Stimulated activated CD8-positive, alpha-beta memory T cell treated with anti-CD3 and anti-CD28 coated beads, Interleukin-7, amount 100 ng/mL, for 1 hour (primary cell): ENCODE measurements at regions not wholly inside any gene's neighbourhood (a gene's known extent, or its start where the extent isn't known, plus 50 kb on each side); places are given as distances from the start of the nearest gene placed in this dataset.
A peak's percentile ranks its signal among the peaks of the same experiment; 100 is the strongest.

ENCODE experiments used
- DNase-seq, 2 donors: peaks; one replicate each; pipeline ENCODE4 v3.0.0-alpha.2; 2020; ENCODE audit warnings: low read depth in 2 of 2

DNA sequence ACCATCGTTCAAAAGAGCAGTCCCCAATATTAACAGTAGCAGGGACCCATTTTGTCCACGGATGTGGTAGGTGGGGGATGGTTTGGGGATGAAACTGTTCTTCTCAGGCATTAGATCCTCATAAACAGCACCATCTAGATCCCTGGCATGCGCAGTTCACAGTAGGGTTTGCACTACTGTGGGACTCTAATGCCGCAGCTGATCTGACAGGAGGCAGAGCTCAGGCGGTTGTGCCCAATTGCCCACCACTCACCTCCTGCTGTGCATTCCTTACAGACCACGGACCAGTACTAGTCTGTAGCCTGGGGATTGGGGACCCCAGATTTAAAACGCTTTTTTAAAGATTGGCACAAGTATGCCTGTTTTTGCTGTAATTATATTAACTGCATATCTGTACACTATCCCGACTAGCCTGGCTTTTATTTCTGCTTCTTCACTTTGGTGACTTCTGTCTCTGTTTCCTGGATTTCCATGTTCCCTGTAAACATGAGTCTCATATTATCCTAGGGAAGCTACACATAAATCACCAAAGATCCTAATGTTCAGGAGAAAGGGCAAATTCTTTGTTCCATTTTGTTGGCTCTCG lies 163.3 kb upstream of the AKR1E2 start:
- DNase-seq: no peak

DNA sequence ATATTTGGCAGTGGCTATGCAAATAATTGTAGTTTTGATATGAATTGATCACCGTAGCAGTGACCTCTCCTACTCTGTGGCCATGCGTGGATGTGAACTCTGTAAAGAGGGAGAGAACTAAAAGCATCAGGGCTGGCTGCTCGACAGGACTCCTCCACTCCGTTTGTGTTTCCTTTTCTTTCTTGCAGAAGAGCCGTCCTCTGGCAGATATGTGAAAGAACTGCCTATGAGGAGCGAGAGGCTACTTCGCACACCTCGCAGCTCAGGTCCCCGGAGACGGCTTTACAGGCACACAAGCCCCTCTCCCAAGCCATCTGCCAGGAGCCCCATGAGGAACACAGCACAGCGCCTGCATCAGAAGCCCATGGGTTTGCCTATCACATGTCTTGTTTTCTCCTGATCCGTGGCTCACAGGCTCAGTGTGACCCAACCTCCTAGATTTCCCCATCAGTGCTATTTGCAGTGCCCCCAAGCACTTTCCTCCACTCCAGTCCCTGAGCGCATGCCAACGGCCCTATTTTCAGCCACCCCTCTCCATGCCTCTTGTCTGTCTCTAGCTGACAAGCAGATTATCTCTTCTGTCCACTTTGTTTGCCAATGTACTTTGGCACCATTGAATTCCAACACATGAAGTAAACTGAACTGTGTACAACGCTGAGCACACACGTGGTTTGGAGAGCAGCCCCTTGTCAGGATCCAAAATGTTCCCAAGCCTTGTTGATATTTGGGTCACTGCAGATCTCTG lies 164.3 kb upstream of the AKR1E2 start:
- DNase-seq: no peak

DNA sequence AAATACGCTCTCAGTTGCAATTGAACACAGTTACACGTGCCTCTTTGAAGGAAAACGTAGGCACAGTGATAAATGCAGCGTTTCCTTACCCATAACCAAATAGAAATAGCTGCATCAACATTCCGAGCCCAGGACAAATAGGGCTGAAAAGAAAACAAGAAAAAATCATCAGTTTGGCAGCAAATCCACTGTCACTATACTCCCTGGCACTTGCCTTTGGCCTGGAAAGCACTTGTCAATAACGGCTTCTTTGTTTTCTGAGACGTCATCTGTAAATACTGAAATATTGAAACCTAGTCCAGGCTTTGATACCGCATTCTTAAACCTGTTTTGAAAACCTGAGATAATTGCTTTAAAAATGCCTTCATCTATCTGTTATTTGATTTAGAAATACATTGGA lies 167.2 kb upstream of the AKR1E2 start:
- no peak for DNase-seq

DNA sequence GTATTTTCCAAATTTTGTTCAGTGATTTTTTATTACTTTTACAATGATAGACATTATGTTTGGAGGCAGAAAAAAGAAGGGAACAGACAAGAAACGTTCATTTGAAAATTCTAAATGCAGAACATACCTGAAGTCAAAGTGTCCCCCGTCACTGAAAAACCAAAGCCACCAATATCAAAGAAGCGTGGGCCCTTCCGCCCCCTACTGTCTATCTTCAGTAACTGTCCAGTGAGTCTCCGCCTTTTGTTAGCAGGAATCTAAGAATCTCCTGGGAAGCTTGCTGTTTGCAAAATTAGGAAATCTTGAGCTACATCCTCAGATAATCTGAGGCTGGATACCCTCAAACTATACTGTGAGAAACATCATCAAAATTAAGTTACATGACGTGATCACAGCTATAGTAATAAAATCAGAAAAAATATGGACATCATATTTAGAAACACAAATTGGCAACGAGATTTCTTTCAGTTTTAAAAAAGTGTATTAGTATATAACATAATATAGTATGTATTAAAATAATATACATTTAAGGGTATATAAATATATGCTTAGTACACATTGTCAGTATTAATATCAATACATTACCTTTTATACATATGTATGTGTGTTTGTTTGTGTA lies 169.3 kb upstream of the AKR1E2 start:
- DNase-seq: peak in 1 of 2 donors; percentile 29

DNA sequence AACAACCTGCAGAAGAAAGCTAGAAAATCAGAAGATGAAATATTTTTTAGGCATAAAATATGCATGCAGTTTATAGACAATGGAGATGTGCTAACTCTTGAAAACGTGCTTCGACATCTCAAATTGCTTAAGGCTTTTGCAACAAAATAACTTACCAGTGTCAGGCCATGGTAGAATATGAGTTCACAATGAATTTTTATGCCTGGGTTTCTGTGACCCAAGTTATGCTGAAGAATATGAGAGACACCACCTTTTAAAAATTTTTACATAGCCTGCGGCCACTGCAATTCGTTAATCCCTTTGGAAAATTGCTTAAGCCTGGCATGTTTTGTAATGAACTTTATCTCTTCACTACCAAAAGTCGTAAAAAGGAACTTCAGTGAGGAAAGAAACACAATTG lies 170.1 kb upstream of the AKR1E2 start:
- DNase-seq: no peak

DNA sequence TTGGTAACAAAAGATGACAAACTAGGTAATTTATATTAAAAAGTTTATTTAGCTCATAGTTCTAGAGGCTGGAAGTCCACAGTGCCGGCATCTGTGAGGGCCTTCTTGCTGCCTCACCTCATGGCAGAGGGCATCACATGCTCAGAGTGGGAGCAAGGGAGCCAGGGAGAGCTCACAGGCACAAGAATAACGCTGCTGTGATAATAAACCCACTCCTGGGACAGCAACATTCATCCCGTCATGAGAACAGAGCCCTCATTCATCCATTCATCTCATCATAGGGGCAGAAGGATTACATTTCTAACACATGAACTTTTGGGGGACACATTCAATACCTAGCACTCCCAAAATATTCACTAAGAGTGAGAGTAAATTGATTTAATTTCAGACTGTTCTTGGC lies 170.6 kb upstream of the AKR1E2 start:
- no peak for DNase-seq

DNA sequence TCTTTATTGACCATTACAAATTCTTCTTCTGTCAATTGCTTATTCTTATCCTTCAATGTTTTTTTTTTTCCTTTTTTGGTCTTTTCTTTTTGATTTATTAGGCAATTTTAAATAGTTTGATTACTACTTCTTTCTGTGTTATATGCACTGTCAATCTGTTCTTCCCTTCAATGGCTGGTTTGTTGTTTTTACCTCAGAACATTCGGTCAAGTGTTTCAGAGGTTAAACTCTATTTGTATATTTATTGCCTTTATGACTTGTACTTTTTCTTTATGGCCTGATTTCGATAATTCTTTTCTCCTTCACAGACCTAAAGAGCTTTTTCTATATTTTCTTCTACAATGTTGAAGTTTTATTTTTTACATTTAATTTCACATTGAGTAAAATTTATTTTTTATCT lies 171.5 kb upstream of the AKR1E2 start:
- DNase-seq: no peak

DNA sequence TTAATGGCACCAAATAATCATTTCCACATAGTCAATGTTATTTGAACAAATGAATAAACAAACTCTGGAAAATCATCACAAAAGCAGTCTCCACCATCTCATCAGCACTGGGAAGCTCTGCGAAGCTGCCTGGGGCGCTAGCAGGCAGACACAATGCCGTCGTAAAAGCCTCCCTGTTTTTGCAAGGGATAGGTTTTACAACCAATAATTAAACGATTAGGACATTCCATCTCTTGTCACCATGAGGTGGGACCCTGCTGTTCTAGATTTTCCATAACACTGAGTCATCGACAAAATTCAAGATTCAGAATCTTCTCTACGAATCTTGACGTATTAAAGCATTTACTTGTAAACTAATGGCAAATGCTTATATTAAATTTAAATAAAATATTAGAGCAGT lies 172.8 kb upstream of the AKR1E2 start:
- no peak for DNase-seq

DNA sequence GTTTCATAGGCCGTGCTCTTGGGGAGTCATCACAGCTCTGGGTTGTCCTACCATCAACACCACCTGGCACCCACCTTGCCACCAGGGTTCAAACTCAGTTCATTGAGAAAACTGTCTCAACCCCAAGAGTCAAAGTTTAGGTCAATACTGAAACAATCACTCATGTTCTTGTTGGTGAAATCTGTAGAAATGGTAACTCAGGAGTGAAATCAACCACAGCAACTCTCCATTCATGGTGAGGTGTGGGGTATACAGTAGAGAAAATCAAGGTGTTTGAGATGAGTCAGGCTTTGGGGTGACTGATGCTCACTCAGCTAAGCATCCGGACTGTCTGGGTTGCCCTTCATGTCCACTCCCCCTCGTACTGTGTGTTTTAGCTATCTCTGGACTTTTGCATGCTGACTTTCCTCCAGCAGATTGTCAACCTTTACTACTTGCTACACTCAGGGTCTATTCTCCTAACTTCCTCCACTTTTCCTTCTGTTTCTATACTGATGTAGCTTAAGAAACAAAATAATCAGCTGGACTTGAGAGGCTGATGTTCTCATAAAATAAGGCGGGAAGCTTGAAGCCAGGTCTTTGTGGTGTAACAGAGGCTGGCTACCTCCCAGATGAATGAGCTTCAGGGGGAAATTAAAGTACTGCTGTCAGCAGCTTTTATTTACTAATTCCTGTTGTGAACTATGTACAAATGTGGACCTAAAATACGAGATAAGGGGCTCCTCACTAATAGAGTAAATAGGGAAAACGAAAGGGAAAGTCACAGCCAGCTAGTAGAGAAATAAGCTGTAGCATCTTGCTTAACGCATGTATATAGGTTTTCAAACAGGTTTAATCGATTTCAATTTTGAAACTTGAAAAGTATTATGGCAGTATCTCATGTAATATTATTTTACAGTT lies 173.6 kb upstream of the AKR1E2 start:
- DNase-seq: no peak

DNA sequence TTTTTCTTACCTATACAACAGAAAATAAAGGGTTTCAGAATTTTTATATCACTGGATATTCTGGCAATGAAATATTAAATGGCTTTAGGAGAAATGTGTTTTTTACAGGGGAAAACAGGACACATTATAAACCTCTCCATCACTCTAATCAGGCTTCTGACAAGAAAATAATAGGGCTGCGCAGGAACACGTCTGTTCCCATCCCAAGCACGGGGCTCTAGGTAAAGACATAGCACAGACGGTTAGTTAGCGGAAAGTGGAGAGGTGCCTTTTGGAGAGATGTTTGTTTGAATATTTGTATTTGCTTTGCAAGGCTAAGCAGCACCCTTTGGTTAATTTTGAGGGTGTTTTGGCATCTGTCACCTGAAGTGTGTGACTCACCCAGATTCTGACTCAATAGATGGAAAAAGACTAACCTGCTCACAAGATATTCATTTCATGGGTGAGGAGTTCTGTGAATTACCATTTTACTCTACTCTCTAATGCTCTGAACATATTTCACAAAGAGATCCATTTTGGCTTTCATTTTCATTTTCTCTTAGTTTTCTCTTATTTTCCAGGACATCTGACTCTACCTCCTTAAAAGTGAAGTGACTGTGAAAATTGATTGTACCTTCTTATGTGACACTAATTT lies 174.5 kb upstream of the AKR1E2 start:
- no peak for DNase-seq

DNA sequence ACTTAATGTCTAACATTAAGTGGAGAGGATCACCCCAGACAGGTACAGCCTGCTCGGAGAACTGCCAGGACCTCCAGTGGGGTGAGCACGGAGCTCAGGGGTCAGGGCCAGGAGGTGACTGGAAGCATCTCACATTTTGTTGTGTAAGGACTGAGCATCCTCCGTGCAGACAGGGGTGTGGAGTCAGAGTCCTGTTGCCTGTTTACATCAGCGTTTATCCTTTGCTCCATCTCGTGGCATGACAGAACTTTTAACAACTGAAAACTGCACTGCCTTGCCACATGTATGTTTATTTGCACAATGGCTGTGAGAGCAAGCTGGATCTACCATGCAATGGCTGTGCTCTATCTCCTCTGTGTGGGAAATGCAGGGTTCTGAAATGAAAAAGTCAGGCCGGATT lies 175.4 kb upstream of the AKR1E2 start:
- no peak for DNase-seq

DNA sequence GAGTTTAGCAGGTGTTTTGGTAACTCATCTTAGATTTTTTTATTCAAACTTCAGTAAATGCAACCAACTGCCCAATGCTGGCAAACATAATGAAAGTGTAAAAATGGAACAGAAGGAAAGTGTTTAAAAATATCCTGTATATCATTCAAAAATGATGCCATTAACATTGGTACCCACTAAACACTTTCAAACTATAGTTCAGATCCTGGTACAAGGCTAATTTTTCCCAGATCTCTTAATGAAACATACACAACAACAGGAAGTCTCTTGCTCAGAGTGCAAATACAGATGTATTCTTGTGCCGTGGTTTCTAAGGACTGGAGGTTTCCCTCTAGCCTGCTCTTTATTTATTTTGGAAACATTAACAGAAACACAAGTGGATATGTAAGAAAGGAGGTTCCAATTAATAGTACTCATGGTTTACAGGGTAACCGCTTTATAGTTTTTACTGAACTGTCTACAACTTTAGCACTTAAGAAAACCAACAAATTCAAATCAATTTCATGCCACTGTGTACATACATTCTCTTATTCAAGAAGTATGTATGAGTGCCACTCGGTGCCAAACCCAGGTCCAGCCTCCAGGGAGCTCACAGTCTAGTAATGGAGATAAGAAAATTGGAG lies 176.0 kb upstream of the AKR1E2 start:
- no peak for DNase-seq

DNA sequence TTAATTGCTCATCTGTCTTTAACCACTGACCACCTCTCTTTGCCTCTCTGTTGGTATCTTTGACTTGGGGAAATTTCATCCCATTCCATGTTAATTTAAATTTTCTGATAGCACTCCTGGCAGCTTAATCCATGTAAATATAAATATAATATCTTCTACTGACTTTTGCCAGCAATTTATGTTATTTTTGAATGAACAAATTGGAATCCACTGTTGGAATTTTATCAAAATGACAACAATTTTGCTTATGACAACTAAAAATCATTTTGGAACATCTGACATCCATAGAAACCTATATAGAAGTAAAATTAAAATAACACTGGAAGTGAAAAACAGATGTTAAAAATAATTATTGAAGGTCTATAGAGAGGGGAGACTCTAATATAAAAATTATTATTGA lies 176.5 kb upstream of the AKR1E2 start:
- DNase-seq: no peak

DNA sequence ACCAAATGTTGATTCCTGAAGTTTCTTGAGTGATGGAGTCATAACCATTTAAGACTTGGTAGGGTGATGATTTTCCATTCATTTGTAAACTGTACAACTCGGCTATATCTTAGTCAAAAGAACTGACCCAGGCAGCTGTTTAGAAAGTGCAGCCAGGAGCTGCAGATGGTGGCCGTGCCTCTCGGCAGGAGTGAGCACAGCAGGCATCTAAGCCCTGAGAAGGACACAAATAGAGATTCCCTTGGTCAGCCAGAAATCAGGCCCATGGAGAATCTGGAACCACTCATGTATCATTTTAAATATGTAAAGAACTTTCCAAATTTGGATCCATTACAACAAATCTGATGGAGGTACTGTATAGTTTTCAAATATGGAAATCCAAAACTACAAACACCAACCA lies 177.0 kb upstream of the AKR1E2 start:
- DNase-seq: no peak

DNA sequence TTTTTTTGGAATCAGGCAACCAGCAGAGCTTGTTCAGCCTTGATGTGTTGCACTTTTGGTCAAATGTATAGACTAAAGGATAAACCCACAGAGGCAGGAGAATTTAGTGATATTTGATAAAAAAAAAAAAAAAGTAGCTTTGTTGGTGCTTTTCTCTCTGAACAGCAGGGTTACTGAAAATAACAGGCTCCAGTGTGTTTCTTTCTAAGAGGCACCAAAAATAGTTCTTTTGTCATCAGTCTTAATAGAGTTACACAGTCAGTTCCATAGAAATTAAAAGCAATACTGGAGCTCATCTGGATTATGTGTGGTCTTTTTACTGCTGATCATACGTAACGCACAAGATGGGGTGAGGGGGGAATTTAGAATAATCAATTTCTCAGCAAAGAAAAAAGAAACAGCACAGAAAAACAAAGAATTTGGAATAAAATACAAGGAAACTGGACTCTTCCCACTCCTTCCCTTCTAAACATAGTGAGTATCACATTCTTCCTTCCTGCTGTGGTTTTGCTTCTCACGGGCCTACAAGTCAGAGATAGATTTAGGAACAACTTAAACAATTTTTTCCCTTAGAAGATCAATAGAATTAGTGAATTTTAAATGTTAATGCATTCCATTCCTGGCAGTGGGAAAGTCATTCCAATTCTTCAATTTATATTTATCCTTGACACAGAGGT lies 178.8 kb upstream of the AKR1E2 start:
- DNase-seq: no peak

DNA sequence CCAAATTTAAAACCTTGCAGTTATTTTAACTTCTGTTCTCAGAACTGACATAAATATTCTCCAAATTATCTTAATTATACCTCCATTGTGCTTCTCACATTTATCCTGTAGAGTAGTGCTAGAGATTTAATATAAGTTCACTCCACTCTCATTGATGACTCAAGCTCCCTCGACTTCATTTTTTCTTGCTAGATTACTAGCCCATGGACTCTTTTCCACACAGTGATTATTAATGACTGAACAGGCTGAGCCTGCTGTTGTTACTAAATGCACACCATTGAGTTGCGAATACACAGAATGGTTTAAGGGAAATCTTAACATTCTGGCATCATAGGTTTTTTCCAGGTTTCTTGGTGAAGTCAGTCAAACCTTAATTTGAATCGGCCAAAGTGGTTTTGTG lies 179.5 kb upstream of the AKR1E2 start:
- no peak for DNase-seq

DNA sequence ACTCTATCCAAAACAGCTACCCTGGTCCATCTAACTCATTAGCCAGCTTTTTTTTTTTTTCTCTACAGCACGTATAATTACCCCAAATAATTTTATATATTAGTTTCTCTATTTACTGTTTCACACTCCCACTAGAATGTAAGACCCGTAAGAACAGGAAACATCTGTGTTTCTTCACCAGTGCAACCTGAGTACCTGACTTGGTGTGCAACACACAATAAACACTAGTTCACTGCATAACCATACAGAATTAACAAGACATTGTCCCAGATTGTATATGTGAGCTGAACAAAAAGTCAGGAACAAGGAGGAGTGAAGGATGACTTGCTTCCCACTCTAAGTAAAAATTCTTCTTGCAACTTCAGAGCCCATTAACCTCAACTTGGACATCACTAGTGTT lies 180.2 kb upstream of the AKR1E2 start:
- no peak for DNase-seq

DNA sequence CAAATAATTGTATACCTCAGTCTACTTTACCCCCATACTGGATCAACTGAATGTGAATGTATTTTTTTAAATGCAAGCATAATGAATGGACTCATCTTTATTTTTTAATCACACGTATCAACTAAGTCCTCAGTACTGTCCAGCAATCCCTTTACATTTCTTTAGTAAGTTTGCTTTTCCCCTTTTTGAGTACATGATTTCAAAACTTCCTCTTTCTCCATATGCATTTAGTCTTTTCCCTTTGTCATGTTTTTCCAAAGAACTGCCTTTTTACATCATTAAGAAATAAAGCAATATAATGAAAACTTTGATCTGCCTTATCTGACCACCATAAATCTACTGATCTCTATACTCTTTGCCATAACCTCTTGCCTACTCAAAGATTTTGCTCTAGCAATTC lies 182.5 kb upstream of the AKR1E2 start:
- DNase-seq: no peak

DNA sequence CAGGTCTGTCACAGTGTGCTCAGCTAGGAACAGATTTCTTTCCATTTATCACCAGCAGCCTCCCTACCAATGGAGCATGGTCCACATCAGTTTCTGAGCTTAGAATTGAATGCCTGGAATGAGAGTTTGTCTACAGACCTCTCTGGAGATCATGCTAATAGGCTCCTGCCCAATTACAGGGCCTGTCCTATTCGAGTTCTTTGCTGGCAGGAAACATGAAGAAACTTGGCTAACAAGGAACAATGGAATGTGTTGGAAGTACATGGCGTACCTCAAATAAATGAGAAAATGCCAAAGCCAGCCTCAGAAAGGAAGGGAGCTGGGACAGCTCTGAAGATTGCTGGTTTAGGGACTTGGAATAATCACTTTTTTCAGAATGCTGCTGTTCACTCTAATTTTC lies 186.0 kb upstream of the AKR1E2 start:
- no peak for DNase-seq

DNA sequence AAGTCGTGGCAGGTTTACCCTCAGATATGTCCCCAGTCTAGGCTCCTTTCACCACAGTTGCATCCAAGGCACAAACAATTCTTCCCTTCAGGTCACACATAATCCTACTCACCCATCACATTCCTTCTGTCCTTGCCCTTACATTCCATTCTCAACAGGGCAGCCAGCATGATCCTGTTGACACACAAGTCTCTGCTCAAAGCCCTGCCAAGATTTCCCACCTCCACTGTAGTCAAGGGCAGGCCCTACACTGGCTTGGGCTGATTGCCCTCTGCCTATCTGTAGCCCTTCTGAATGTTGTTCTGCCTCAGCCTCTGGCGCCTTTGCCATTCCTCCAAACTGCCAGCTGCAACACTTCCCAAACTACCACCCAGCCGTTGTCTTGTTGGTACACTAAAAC lies 187.9 kb upstream of the AKR1E2 start:
- no peak for DNase-seq

DNA sequence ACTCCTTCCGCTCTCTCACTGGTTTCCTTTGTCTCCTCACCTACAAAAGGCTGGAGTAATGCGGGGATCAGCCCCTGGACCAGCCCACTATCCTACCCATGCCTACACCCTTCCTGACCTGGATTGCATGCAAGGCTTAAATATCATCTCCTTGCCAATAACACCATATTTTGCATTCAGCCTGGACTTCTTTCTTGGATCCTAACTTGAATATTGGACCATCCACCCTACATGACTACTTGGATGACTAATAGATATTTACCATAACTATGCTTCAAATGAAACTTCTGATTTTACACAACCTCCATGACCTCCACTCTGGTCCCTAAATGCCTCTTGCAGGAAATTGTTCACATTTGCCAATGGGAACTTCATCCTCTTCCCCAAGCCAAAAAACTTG lies 188.3 kb upstream of the AKR1E2 start:
- DNase-seq: no peak
